ENCODE measurements at regions not wholly inside any gene's neighbourhood (a gene's known extent, or its start where the extent isn't known, plus 50 kb on each side); places are given as distances from the start of the nearest gene placed in this dataset.

DNA sequence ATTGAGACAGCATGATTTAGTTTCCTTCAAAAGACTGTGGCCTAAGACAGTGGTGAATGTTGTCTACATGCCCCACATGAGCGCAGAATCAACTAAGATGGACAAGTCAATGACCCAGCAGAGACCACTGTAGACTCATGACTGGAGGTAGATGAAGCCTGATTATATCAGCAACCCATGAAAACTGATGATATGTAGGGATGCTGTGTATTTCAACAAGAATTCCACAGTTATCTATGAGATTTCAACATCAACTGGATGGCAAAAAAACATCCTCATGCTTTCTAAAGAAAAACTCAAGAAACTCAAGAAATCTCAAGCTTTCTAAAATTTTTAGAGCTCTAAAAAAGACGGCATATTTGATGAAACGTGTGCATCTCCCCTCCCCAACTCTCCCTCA is 413.9 kb upstream of the LYPLAL1 start:
- Histone ChIP-seq H3K4me3 (ENCODE audit: low read length) (no peak overlapping the region), H3K9ac (ENCODE audit: low read depth, low read length) (no peak overlapping the region), H3K4me1 (ENCODE audit: control insufficient read depth, insufficient read depth, low read length) (peaks cover 11% of the 10 kb centered on the region), H3K4me2 (ENCODE audit: low read length) (no peak overlapping the region), H3K36me3 (ENCODE audit: insufficient read depth, low read length) (no peaks in the 10 kb centered on the region), H3K9me3 (replicated peaks; ENCODE audit: low read length) (no peaks in the 10 kb centered on the region), H3K27me3 (ENCODE audit: control insufficient read depth, insufficient read depth, low read length) (no peaks in the 10 kb centered on the region)

DNA sequence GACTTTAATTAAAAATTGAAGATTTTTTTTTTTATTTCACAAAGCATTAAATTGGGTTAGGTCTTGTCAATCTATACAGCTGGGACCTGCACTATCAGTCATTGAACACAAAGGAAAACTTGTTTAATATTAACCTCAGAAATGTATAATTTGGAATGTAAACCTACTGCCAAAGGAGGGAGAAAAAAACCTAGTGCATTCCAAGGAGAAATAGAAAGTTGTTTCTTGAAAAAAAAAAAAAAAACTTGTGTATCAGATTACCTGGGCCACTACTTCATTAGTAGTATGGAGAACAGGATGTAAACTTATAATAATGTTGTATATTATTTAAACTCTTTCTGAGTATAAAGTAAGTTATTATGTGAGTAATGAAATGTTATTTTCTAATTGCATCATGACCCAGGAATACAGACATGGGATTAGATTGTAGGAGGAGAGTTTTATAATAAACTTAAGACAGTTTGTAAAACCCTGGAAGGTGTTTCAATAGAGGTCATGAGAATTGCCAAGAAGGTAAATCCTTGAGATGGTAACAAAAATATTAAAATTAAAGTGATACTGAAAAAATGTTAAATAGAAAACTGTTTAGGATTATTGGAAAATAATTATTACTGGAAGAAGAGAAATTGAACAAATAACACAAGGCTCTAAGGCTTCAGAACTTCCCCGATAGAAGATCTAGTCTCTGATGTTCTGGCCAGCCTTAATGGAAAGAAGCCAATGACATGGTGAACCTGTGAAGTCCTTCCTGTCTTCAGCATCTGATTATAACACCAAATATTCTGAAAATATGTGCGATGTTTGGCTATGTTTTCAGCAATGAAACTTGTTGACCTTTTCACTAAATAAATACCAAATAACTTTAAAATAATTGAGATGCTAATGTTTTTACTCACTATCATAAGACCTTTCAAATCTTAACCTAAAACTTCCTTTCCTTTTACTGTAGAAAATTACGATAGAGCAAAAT is 412.8 kb upstream of the LYPLAL1 start:
- Histone ChIP-seq H3K4me3 (ENCODE audit: low read length) (no peak overlapping the region), H3K9ac (ENCODE audit: low read depth, low read length) (no peak overlapping the region)

DNA sequence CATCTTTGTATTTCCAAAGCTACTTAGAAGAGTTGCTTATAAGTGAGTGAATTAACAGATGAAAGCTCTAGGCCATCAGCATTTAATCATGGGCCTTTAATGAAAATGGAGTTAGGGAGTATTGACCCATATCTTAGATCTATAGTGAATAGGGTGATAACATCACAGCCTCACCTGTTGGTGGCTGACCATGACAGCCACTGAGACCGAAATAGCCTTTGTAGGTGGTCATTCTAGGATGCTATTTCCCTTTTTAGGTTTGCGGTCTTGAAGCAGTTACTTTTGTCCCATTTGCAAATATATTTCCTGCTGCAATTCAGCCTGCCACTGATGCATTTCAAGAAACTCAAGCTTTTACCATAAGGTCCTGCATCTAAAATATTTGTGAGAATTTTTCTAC is 410.1 kb upstream of the LYPLAL1 start:
- Histone ChIP-seq H3K36me3 (ENCODE audit: insufficient read depth, low read length) (no peaks in the 10 kb centered on the region), H3K4me2 (ENCODE audit: low read length) (no peak overlapping the region), H3K4me1 (ENCODE audit: control insufficient read depth, insufficient read depth, low read length) (peaks cover 11% of the 10 kb centered on the region)

More for the DNA sequence above, 412.8 kb upstream of the LYPLAL1 start:
- H3K4me2 ChIP-seq (ENCODE audit: low read length): no peak overlapping the region
- H3K27me3 ChIP-seq (ENCODE audit: control insufficient read depth, insufficient read depth, low read length): no peaks in the 10 kb centered on the region
- H3K4me1 ChIP-seq (ENCODE audit: control insufficient read depth, insufficient read depth, low read length): peaks cover 11% of the 10 kb centered on the region
- H3K36me3 ChIP-seq (ENCODE audit: insufficient read depth, low read length): no peaks in the 10 kb centered on the region
- H3K9me3 ChIP-seq (replicated peaks; ENCODE audit: low read length): no peaks in the 10 kb centered on the region

DNA sequence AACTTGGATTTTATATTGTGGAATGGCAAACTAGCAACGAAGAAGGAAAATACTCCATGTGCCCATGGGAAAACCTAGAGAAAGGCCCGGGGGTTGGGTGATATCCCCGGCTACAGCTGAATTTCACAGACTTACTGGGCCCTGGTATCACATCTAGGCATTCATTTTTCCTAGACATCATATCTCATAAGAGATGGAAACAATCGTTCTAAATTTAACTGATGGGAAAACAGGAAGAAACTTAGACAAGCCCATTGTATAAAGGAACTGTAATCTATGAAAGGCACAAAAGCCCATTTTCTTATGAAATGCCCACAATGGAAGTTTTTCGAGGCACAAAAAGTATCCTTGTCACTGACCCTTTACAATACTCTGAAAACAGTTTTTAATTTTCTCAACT is 407.9 kb upstream of the LYPLAL1 start:
- no peaks in the 10 kb centered on the region for H3K27me3 ChIP-seq (ENCODE audit: control insufficient read depth, insufficient read depth, low read length)
- no peaks in the 10 kb centered on the region for H3K9me3 ChIP-seq (replicated peaks; ENCODE audit: low read length)
- no peak overlapping the region for H3K9ac ChIP-seq (ENCODE audit: low read depth, low read length)
- H3K4me1 ChIP-seq (ENCODE audit: control insufficient read depth, insufficient read depth, low read length): peaks cover 6% of the 10 kb centered on the region
- H3K4me2 ChIP-seq (ENCODE audit: low read length): no peak overlapping the region
- no peaks in the 10 kb centered on the region for H3K36me3 ChIP-seq (ENCODE audit: insufficient read depth, low read length)
- no peak overlapping the region for H3K4me3 ChIP-seq (ENCODE audit: low read length)

More for the DNA sequence above, 410.1 kb upstream of the LYPLAL1 start:
- no peaks in the 10 kb centered on the region for H3K27me3 ChIP-seq (ENCODE audit: control insufficient read depth, insufficient read depth, low read length)
- no peaks in the 10 kb centered on the region for H3K9me3 ChIP-seq (replicated peaks; ENCODE audit: low read length)
- no peak overlapping the region for H3K4me3 ChIP-seq (ENCODE audit: low read length)
- H3K9ac ChIP-seq (ENCODE audit: low read depth, low read length): no peak overlapping the region

DNA sequence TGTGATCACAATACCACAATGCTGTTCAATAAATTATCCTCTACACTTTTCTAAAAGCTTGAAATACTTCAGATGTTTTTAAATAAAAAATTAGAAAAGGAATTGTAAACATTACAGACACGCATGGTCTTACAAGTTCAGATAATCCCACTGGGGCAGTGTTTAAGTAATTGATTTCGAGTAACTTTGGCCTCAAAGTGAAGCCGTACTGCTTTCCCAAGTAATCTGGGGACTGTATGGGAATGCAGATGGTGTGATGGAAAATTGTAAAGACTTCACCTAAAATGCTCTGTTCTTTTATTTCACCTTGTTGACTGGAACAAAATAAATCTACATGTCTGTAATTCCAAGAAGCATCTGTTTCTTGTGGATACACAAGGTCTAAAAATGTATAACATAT is 401.7 kb upstream of the LYPLAL1 start:
- no peak overlapping the region for H3K4me2 ChIP-seq (ENCODE audit: low read length)
- no peaks in the 10 kb centered on the region for H3K27me3 ChIP-seq (ENCODE audit: control insufficient read depth, insufficient read depth, low read length)
- H3K9me3 ChIP-seq (replicated peaks; ENCODE audit: low read length): no peaks in the 10 kb centered on the region
- H3K4me3 ChIP-seq (ENCODE audit: low read length): no peak overlapping the region
- H3K4me1 ChIP-seq (ENCODE audit: control insufficient read depth, insufficient read depth, low read length): peaks cover 3% of the 10 kb centered on the region
- H3K36me3 ChIP-seq (ENCODE audit: insufficient read depth, low read length): no peaks in the 10 kb centered on the region
- no peak overlapping the region for H3K9ac ChIP-seq (ENCODE audit: low read depth, low read length)

DNA sequence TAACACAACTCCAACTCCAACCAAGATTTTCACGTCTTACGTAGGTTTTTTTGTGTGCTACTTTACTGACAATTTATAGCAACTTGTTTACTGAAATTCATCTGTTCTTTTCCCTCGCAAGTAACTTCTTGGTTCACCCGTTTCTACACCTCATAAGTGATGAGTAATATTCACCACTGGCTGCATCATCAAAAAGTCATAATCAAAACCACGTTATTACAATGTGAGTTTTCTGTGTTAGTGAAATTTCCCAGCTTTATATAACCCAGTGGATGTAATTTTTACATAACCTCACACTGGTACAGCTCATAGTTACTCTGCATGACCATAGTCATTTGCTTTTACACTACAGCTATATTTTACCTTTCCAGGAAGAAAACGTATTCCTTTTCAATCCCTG is 401.1 kb upstream of the LYPLAL1 start:
- Histone ChIP-seq H3K4me3 (ENCODE audit: low read length) (no peak overlapping the region), H3K27me3 (ENCODE audit: control insufficient read depth, insufficient read depth, low read length) (no peaks in the 10 kb centered on the region), H3K4me2 (ENCODE audit: low read length) (no peak overlapping the region), H3K4me1 (ENCODE audit: control insufficient read depth, insufficient read depth, low read length) (peaks cover 3% of the 10 kb centered on the region), H3K9ac (ENCODE audit: low read depth, low read length) (no peak overlapping the region), H3K36me3 (ENCODE audit: insufficient read depth, low read length) (no peaks in the 10 kb centered on the region), H3K9me3 (replicated peaks; ENCODE audit: low read length) (no peaks in the 10 kb centered on the region)

DNA sequence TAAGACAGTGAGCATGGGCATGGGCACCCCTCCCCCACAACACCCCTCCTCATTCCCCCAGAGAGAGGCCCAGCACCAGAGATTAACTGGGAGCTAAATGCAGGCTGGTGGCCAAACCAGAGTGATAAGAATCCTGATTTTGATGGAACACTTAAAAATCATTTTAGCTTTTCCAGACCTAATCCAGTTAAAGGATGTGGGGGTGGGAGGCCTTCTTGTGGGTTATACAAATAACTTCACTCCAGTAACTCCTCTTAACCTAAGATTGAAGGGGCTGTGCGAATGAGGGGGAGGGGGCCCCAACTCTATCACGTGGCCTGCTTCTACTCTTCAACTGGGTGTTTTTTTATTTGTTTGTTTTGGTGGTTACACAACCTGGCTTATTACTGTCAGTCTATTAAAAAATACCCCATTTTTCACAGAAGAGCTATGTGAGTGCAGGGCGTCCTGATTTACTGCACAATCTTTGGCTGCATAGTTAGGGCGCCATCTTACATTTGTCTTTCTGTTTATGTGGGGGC is 398.1 kb upstream of the LYPLAL1 start:
- no peak overlapping the region for H3K9ac ChIP-seq (ENCODE audit: low read depth, low read length)
- no peaks in the 10 kb centered on the region for H3K9me3 ChIP-seq (replicated peaks; ENCODE audit: low read length)
- no peak overlapping the region for H3K4me2 ChIP-seq (ENCODE audit: low read length)
- peaks cover 10% of the 10 kb centered on the region for H3K4me1 ChIP-seq (ENCODE audit: control insufficient read depth, insufficient read depth, low read length)
- no peak overlapping the region for H3K4me3 ChIP-seq (ENCODE audit: low read length)
- H3K27me3 ChIP-seq (ENCODE audit: control insufficient read depth, insufficient read depth, low read length): no peaks in the 10 kb centered on the region
- H3K36me3 ChIP-seq (ENCODE audit: insufficient read depth, low read length): no peaks in the 10 kb centered on the region

DNA sequence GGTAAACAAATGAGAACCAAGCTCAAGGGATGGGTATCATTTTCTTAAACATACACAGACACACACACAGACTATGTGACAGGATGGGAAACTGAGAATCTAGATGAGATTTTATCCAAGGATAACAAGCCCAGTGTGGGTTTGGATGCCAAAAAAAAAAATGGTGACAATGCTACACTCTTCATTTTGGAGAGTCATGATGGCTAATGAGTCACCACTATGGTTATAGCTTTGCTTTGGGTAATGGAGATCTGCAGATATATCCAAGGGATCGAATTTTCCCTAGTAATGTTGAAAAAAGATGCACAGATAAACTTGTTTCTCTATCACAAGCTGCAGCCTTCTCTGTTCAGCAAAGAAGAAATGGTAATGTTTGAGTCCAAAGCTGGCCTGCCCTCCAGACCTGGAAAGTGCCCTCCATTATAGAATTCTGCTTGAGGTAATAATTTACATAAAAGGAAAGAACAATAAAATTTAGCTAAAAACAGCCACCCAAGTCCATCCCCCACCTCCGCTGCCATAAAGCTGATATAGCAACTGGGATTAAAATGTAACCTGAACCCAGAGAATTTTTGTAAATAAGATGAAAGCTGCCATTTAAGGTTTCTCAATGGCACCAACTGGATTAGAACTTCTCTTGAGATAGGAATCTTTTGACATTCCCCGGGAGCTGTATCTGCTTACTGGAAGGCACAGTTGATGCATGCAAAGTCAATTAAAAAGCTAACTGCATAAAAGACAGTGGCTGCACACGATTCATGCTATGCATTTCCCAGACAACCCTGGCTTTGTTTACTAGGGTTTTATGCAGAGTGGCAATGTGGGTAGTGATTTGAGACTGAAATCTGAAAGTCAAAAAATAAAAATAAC is 395.2 kb upstream of the LYPLAL1 start:
- H3K27me3 ChIP-seq (ENCODE audit: control insufficient read depth, insufficient read depth, low read length): no peaks in the 10 kb centered on the region
- H3K9ac ChIP-seq (ENCODE audit: low read depth, low read length): no peak overlapping the region
- H3K36me3 ChIP-seq (ENCODE audit: insufficient read depth, low read length): no peaks in the 10 kb centered on the region
- no peak overlapping the region for H3K4me2 ChIP-seq (ENCODE audit: low read length)
- no peak overlapping the region for H3K4me3 ChIP-seq (ENCODE audit: low read length)
- no peaks in the 10 kb centered on the region for H3K9me3 ChIP-seq (replicated peaks; ENCODE audit: low read length)
- peaks cover 7% of the 10 kb centered on the region for H3K4me1 ChIP-seq (ENCODE audit: control insufficient read depth, insufficient read depth, low read length)

DNA sequence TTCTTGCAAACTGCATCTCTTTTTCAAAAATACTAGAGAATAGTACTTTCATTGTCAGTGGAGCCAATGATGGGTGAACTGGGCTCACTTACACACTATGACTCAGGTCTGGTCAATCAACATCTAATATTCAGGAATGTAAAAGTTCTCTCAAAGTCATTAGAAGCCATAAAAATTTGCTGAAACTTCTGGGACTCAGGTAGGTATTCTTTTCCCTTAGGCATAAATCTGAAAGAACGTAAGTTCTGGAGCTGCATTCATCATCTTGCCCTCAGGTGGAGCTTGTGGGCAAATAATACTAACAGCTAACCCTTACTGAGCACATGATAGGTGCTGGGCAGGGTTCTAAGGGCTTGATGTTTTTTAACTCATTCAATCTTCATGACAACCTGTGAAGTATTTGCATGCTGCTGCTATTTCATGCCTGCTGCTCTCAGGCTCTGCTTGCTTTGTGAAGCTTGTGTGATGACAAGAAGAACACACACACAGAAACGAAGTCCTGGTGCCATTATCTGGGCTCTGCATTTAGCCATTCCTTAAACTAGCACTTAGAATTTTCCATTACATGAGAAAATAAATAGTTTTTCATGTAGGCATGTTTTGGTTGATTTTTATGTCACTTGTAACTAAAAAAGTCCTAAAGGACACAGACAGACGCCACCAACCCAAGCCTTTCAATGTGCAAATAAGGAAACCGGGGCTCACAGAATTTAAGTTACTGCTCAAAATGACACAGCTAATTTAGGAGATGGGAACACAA is 394.2 kb upstream of the LYPLAL1 start:
- Histone ChIP-seq H3K9ac (ENCODE audit: low read depth, low read length) (no peak overlapping the region), H3K27me3 (ENCODE audit: control insufficient read depth, insufficient read depth, low read length) (no peaks in the 10 kb centered on the region), H3K36me3 (ENCODE audit: insufficient read depth, low read length) (no peaks in the 10 kb centered on the region), H3K4me3 (ENCODE audit: low read length) (no peak overlapping the region), H3K4me1 (ENCODE audit: control insufficient read depth, insufficient read depth, low read length) (peaks cover 7% of the 10 kb centered on the region), H3K4me2 (ENCODE audit: low read length) (no peak overlapping the region), H3K9me3 (replicated peaks; ENCODE audit: low read length) (no peaks in the 10 kb centered on the region)

DNA sequence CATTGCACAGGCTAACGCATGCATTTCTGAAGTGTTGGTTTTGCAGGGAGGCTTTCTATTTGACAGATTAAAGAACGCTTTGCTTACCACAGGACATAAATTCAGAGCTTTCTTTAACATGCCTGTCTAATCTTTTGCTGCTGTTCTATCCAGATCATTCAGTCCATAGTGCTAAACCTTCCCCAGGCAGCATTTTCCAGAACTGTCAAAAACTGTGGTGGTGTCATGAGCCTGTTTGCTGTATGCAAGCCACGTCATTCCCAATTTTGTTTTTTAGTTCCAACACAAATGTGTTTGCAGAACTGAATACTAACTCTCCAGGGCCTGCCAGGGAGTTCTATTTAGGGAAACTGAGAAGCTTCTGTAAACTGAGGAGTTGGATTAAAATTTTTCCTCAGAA is 390.5 kb upstream of the LYPLAL1 start:
- no peaks in the 10 kb centered on the region for H3K9me3 ChIP-seq (replicated peaks; ENCODE audit: low read length)
- no peaks in the 10 kb centered on the region for H3K27me3 ChIP-seq (ENCODE audit: control insufficient read depth, insufficient read depth, low read length)
- H3K4me2 ChIP-seq (ENCODE audit: low read length): no peak overlapping the region
- H3K9ac ChIP-seq (ENCODE audit: low read depth, low read length): no peak overlapping the region
- H3K36me3 ChIP-seq (ENCODE audit: insufficient read depth, low read length): no peaks in the 10 kb centered on the region
- peaks cover 13% of the 10 kb centered on the region for H3K4me1 ChIP-seq (ENCODE audit: control insufficient read depth, insufficient read depth, low read length)
- no peak overlapping the region for H3K4me3 ChIP-seq (ENCODE audit: low read length)

DNA sequence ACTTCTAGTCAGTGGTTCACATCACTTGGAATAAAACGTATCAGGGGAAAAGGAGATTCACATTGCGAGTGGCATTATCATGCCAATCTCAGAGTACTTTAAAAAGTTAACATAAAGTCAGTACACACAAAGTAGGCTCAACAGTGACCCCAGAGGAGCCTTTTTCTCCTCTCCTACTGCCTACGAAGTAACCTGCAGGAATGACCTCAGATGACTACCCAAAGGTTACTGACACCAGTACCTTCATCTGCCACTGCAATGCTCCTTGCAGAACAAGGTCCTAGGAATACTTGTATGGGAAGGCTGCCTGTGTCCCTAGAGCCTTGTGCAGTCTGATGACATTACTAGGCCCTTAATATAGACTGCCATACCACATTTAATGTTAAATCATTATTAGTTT is 389.8 kb upstream of the LYPLAL1 start:
- Histone ChIP-seq H3K27me3 (ENCODE audit: control insufficient read depth, insufficient read depth, low read length) (no peaks in the 10 kb centered on the region), H3K36me3 (ENCODE audit: insufficient read depth, low read length) (no peaks in the 10 kb centered on the region), H3K4me1 (ENCODE audit: control insufficient read depth, insufficient read depth, low read length) (peaks cover 13% of the 10 kb centered on the region), H3K4me2 (ENCODE audit: low read length) (no peak overlapping the region), H3K9ac (ENCODE audit: low read depth, low read length) (no peak overlapping the region), H3K4me3 (ENCODE audit: low read length) (no peak overlapping the region), H3K9me3 (replicated peaks; ENCODE audit: low read length) (no peaks in the 10 kb centered on the region)
